ENCODE measurements at regions not wholly inside any gene's neighbourhood (a gene's known extent, or its start where the extent isn't known, plus 50 kb on each side); places are given as distances from the start of the nearest gene placed in this dataset.

GRCh38 chr14:83470466-83470865 is 1936.8 kb upstream of the SEL1L start:
- TF ChIP-seq, protein P1, sequence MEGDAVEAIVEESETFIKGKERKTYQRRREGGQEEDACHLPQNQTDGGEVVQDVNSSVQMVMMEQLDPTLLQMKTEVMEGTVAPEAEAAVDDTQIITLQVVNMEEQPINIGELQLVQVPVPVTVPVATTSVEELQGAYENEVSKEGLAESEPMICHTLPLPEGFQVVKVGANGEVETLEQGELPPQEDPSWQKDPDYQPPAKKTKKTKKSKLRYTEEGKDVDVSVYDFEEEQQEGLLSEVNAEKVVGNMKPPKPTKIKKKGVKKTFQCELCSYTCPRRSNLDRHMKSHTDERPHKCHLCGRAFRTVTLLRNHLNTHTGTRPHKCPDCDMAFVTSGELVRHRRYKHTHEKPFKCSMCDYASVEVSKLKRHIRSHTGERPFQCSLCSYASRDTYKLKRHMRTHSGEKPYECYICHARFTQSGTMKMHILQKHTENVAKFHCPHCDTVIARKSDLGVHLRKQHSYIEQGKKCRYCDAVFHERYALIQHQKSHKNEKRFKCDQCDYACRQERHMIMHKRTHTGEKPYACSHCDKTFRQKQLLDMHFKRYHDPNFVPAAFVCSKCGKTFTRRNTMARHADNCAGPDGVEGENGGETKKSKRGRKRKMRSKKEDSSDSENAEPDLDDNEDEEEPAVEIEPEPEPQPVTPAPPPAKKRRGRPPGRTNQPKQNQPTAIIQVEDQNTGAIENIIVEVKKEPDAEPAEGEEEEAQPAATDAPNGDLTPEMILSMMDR (IDR thresholded peaks at IDR 0.05; ENCODE audit: low read depth, low read length): no peak
- H3K4me3 ChIP-seq (ENCODE audit: low read depth, low read length): no peak overlapping the region

DNA sequence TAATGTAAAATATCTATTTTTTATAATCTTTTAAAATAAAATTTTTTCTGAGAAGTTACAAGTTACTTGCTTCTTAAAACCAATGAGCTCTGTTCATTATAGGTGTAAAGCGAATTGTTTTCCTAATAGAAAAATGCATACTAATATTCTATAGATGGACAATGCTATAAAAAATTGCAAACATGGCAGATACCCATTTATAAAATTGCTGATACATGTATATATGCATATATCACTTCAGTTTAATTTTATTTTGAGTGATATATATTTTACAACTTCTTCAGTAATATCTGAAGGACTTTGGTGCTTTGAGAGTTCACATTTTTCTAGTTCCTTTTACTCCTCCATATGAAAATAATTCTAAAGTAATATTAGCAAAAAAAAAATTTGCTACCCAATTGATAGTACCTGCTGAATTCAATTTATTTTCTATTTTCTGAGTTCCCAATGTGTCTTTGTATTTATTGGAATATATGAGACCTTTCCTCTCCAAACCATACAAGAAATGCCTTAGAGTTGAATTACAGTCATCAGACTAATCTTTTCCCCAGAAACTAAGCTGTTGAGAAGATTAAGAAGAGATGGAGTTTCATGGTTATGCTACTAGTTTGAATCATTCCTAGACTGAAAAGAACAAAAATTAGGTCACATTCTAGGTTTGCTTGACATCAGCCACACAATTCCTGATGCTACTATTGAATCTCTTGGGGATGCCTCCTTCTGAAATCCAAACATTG is 1937.5 kb upstream of the SEL1L start:
- no peak overlapping the region for H3K4me3 ChIP-seq (ENCODE audit: low read depth, low read length)
- TF ChIP-seq, protein P1 (IDR thresholded peaks at IDR 0.05; ENCODE audit: low read depth, low read length): no peak

DNA sequence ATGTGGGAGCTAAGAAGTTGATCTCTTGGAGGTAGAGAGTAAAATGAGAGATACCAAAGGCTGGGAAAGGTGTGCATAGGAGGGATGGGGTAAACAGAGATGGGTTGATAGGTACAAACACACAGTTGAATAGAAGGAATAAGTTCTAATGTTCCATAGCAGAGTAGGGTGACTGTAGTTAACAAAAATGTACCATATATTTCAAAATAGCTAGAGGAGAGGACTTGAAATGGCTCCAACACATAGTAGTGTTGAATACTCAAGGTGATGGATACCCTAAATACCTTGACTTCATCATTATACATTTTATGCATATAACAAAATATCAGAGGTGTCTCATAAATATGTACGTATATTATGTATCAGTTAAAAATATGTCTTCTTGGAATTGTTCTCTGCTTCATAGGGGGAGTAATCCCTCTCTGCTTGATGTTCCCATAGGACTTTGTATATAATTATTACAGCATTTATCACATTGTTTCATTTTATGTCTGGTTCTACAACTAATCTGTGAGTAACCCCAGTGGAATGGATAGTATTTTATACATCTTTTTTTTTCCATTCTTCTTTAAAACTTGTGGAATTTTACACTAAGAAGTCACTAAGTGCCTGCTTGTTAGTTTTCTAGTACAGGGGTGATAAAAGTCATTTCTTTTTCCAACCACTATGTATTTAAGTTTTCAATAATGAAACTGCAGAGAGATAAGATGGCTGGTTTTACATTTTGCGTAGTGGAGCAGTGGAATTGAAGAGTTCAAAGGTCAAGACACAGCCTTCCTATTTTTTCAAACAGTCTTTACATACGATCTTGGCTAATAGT is 1940.0 kb upstream of the SEL1L start:
- H3K4me3 ChIP-seq (ENCODE audit: low read depth, low read length): no peak overlapping the region
- TF ChIP-seq, protein P1 (IDR thresholded peaks at IDR 0.05; ENCODE audit: low read depth, low read length): no peak

DNA sequence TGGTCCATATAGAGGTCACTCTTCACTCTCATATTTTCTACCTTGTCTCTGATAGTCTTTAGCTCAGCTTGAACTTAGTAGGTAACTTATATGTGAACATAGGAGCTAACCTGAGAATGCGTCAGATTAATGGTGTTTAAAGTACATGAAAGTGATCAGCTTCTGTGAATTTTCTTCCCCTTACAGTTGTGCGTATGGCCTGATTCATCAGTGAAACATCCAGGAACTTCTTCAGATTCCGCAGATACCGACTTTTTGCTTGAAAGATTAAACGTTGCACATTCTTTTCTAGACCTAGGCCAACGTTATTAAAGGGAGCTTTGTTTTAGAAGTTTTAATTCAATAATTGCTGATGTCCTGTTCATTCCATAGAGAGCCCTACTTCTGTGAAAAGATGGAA is 1945.1 kb upstream of the SEL1L start:
- TF ChIP-seq, protein P1 (IDR thresholded peaks at IDR 0.05; ENCODE audit: low read depth, low read length): no peak
- no peak overlapping the region for H3K4me3 ChIP-seq (ENCODE audit: low read depth, low read length)

DNA sequence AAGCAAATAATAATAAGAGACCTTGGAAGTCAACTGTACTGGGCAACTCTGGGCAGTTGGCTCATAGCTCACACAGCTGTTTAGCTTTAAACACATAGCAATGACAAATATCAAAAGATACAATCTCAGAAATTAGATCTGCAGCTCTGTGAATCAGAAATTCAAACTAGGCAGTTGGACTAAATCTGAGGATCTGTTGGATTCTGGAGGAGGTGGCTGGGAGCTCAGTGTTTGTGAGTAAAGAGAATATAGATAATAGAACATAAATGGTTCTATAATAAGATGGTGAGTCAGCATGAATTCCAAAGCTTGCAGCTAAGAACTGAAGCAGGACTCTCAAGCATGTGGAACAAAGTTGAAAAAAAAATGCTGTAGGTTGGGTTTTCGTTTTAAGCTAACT is 1949.4 kb upstream of the SEL1L start:
- TF ChIP-seq, protein P1 (IDR thresholded peaks at IDR 0.05; ENCODE audit: low read depth, low read length): no peak
- H3K4me3 ChIP-seq (ENCODE audit: low read depth, low read length): no peak overlapping the region

- no peak overlapping the region for H3K4me3 ChIP-seq (ENCODE audit: low read depth, low read length)
- TF ChIP-seq, protein P1 (IDR thresholded peaks at IDR 0.05; ENCODE audit: low read depth, low read length): no peak
Observed at GRCh38 chr14:83485591-83485990, 1951.9 kb upstream of the SEL1L start.

DNA sequence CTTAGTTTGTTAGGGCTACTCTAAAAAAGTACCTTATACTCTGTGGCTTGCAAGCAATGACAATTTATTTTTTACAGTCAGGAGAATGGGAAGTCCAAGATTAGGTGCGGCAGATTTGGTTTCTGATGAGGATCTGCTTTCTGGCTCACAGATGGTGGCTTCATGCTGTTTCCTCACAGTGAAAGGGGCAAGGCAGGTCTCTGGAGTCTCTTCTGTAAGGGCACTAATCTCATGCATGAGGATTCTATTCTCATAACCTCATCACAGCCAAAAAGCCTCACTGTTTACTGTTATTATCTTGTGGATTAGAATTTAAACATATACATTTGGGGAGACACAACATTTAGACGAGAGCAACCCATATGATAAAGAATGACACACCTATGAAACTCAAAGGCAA is 1957.4 kb upstream of the SEL1L start:
- no peak overlapping the region for H3K4me3 ChIP-seq (ENCODE audit: low read depth, low read length)
- TF ChIP-seq, protein P1 (IDR thresholded peaks at IDR 0.05; ENCODE audit: low read depth, low read length): no peak

Measured in WI38 (cell line).